Astrocyte of the cerebellum (primary cell): ENCODE measurements at regions not wholly inside any gene's neighbourhood (a gene's known extent, or its start where the extent isn't known, plus 50 kb on each side); places are given as distances from the start of the nearest gene placed in this dataset.

ENCODE experiments used
- DNase-seq: peaks from one replicate; pipeline ENCODE4 v3.0.0-alpha.2; 2011; ENCODE audit warnings: low read depth
- H3K4me3 ChIP-seq: 2 replicates; pipeline ENCODE4 v1.5.1; 2011; ENCODE audit warnings: mild to moderate bottlenecking, low read depth, low read length, moderate library complexity
- in situ Hi-C: cut with HindIII; loops from 2 replicates; pipeline ENCODE4 v1.10.0; 2017; ENCODE audit warnings: low sequenced_read_pairs
- TF ChIP-seq, protein P1 (sequence below): IDR thresholded peaks from 2 replicates; pipeline ENCODE4 v1.5.1; 2012; ENCODE audit warnings: low read length, low read depth, moderate library complexity, mild to moderate bottlenecking; ENCODE audit errors: missing control alignments

GRCh38 chr20:19926591-19926990 lies 90.6 kb upstream of the NAA20 start:
- in situ Hi-C loops = no loop called here
- H3K4me3 ChIP-seq = no peak overlapping the region
- no peak for DNase-seq
- TF ChIP-seq, protein P1, sequence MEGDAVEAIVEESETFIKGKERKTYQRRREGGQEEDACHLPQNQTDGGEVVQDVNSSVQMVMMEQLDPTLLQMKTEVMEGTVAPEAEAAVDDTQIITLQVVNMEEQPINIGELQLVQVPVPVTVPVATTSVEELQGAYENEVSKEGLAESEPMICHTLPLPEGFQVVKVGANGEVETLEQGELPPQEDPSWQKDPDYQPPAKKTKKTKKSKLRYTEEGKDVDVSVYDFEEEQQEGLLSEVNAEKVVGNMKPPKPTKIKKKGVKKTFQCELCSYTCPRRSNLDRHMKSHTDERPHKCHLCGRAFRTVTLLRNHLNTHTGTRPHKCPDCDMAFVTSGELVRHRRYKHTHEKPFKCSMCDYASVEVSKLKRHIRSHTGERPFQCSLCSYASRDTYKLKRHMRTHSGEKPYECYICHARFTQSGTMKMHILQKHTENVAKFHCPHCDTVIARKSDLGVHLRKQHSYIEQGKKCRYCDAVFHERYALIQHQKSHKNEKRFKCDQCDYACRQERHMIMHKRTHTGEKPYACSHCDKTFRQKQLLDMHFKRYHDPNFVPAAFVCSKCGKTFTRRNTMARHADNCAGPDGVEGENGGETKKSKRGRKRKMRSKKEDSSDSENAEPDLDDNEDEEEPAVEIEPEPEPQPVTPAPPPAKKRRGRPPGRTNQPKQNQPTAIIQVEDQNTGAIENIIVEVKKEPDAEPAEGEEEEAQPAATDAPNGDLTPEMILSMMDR = no peak

DNA sequence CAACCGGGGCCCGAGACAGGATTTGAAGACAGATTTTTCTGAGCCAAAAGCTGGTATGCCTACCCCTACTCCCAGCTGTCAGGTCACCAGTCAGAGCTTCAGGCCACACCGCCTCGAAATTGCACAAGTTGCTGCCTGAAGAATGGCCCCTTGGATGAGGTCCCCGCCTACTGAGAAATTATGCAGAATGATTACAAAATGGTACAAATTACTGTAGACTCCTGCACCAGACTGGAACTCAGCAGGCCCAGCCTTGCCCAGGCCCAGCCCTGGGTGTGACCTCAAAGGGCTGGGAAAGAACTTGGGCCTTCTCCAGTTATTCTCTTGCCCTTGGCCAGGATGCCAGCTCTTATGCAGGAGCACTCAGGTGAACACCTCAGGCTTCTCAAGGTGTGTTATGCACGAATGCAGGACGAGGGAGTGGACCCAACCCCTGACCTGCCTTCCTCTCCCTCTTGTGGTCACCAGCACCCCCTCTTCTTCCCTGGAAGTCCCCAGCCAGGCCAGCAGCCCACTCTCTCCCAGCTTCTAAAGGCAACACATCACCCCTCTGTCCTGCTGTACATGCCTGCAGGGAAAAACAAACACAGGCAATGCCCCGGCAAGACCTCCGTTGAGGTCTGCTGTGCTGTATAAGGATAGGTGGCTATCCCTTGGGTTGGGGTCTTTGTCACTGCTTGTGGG lies 88.7 kb upstream of the NAA20 start:
- TF ChIP-seq, protein P1 = no peak
- in situ Hi-C loops = no loop called here
- H3K4me3 ChIP-seq = no peak overlapping the region
- no peak for DNase-seq

GRCh38 chr20:19929012-19929360 lies 88.2 kb upstream of the NAA20 start:
- TF ChIP-seq, protein P1 = no peak
- no peak overlapping the region for H3K4me3 ChIP-seq
- in situ Hi-C loops = no loop called here
- DNase-seq = no peak

- no peak overlapping the region for H3K4me3 ChIP-seq
- in situ Hi-C loops = no loop called here
- TF ChIP-seq, protein P1 = no peak
- DNase-seq = no peak
Measured at GRCh38 chr20:19929481-19930145, 87.5 kb upstream of the NAA20 start.

DNA sequence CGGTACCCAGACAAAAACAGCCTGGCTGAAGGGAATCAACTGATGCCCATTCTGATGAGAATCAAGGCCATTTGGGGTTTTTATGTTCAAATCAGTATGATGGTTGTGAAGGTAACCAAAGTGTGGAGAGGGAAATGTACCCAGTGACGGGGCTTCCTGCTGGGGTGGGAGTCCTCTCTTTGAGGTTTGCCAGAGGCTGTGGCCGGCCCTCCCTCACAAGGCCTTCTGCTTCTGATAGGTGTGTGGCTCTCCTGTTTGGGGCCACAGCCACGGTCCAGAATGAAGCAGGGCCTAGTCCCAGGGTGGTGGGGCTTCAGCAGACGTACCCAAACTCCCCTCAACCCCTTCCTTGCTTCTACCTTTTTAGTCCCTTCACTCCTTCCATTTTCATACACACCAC lies 86.7 kb upstream of the NAA20 start:
- no peak for DNase-seq
- TF ChIP-seq, protein P1 = no peak
- in situ Hi-C loops = no loop called here
- H3K4me3 ChIP-seq = no peak overlapping the region

DNA sequence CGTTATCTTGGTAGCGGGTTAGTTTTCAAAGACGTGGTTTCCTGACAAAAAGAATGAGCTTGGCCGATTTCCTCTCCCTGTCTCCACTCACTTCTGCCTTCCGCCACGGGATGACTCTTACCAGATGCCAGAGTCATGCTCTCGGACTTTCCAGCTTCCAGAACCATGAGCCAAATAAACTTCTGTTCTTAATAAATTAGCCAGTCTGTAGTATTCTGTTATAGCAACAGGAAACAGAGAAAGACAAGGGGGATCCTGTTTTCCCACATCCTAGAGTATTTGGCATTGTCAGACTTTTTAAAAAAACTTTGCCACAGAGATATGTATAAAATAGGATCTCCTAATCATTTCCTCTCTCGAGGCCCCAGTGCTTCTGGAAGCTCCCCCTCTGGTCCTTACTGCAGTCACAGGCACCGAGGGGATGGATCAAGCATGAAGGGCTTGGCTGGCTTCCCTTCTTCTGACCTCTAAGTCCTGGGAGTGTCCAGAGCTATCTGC lies 84.9 kb upstream of the NAA20 start:
- in situ Hi-C loops = no loop called here
- TF ChIP-seq, protein P1 = no peak
- DNase-seq = peak; percentile 64
- no peak overlapping the region for H3K4me3 ChIP-seq
